ENCODE measurements at regions not wholly inside any gene's neighbourhood (a gene's known extent, or its start where the extent isn't known, plus 50 kb on each side); places are given as distances from the start of the nearest gene placed in this dataset.

GRCh38 chr13:109677206-109677605, 109.2 kb downstream of the IRS2 start:
- Histone ChIP-seq H3K4me3 (no peak overlapping the region), H3K27ac (no peak overlapping the region), H3K36me3 (ENCODE audit: low read depth) (no peaks in the 10 kb centered on the region), H2AFZ (no peak overlapping the region), H3K4me1 (ENCODE audit: insufficient read depth) (no peaks in the 10 kb centered on the region), H3K9me3 (ENCODE audit: low read depth) (no peaks in the 10 kb centered on the region), H3K4me2 (ENCODE audit: unreplicated experiment) (no peak overlapping the region), H3K27me3 (replicated peaks; ENCODE audit: insufficient read depth) (peaks cover 65% of the 10 kb centered on the region), H3K79me2 (ENCODE audit: insufficient read depth) (no peaks in the 10 kb centered on the region), H4K20me1 (ENCODE audit: insufficient read depth) (no peaks in the 10 kb centered on the region), H3K9ac (no peak overlapping the region), H3K9me2 (ENCODE audit: insufficient read depth) (no peaks in the 10 kb centered on the region), H3F3A (ENCODE audit: insufficient read depth) (no peaks in the 10 kb centered on the region)
- no peak for DNase-seq
- TF ChIP-seq EZH2phosphoT487 (IDR thresholded peaks at IDR 0.05; ENCODE audit: insufficient read depth, low read depth) (no peak), EZH2 (IDR thresholded peaks at IDR 0.05; ENCODE audit: insufficient read depth, poor library complexity, severe bottlenecking) (no peak)
- in situ Hi-C loops (cut with MboI): no loop called here
- WGBS, 2 experiments (ENCODE audit: low coverage in 1 of 2, low lambda C conversion rate in 2 of 2, missing lambda C conversion rate in 2 of 2): 50 to 59% methylated on average over 5 of the region's 5 CpGs

- no peak overlapping the region for H3K9ac ChIP-seq
- no peaks in the 10 kb centered on the region for H3K36me3 ChIP-seq (ENCODE audit: low read depth)
- H3K9me3 ChIP-seq (ENCODE audit: low read depth): no peaks in the 10 kb centered on the region
- H3K27ac ChIP-seq: no peak overlapping the region
- no peaks in the 10 kb centered on the region for H3K9me2 ChIP-seq (ENCODE audit: insufficient read depth)
- TF ChIP-seq EZH2phosphoT487 (IDR thresholded peaks at IDR 0.05; ENCODE audit: insufficient read depth, low read depth) (no peak), EZH2 (IDR thresholded peaks at IDR 0.05; ENCODE audit: insufficient read depth, poor library complexity, severe bottlenecking) (no peak)
- no peak for DNase-seq
- no peak overlapping the region for H3K4me2 ChIP-seq (ENCODE audit: unreplicated experiment)
- no peaks in the 10 kb centered on the region for H3F3A ChIP-seq (ENCODE audit: insufficient read depth)
- in situ Hi-C loops (cut with MboI): no loop called here
- peaks cover 54% of the 10 kb centered on the region for H3K27me3 ChIP-seq (replicated peaks; ENCODE audit: insufficient read depth)
- H3K4me3 ChIP-seq: no peak overlapping the region
- no peaks in the 10 kb centered on the region for H3K4me1 ChIP-seq (ENCODE audit: insufficient read depth)
- H3K79me2 ChIP-seq (ENCODE audit: insufficient read depth): no peaks in the 10 kb centered on the region
- WGBS, 2 experiments (ENCODE audit: low coverage in 1 of 2, low lambda C conversion rate in 2 of 2, missing lambda C conversion rate in 2 of 2): 14 to 18% methylated on average over 1 of the region's 1 CpG
- H4K20me1 ChIP-seq (ENCODE audit: insufficient read depth): no peaks in the 10 kb centered on the region
- no peak overlapping the region for H2AFZ ChIP-seq
Measured at GRCh38 chr13:109673477-109673876, 112.9 kb downstream of the IRS2 start.

GRCh38 chr13:109672545-109672944, 113.8 kb downstream of the IRS2 start:
- no peaks in the 10 kb centered on the region for H3K9me3 ChIP-seq (ENCODE audit: low read depth)
- no peak overlapping the region for H3K4me2 ChIP-seq (ENCODE audit: unreplicated experiment)
- no peak overlapping the region for H3K27ac ChIP-seq
- peaks cover 49% of the 10 kb centered on the region for H3K27me3 ChIP-seq (replicated peaks; ENCODE audit: insufficient read depth)
- H3K9ac ChIP-seq: no peak overlapping the region
- in situ Hi-C loops (cut with MboI): no loop called here
- H3K79me2 ChIP-seq (ENCODE audit: insufficient read depth): no peaks in the 10 kb centered on the region
- H3K4me1 ChIP-seq (ENCODE audit: insufficient read depth): no peaks in the 10 kb centered on the region
- H3K9me2 ChIP-seq (ENCODE audit: insufficient read depth): no peaks in the 10 kb centered on the region
- no peak overlapping the region for H2AFZ ChIP-seq
- H3K4me3 ChIP-seq: no peak overlapping the region
- no peaks in the 10 kb centered on the region for H4K20me1 ChIP-seq (ENCODE audit: insufficient read depth)
- 25 to 27% methylated on average over 2 of the region's 2 CpGs for WGBS, 2 experiments (ENCODE audit: low coverage in 1 of 2, low lambda C conversion rate in 2 of 2, missing lambda C conversion rate in 2 of 2)
- H3K36me3 ChIP-seq (ENCODE audit: low read depth): no peaks in the 10 kb centered on the region
- no peak for TF ChIP-seq EZH2phosphoT487 (IDR thresholded peaks at IDR 0.05; ENCODE audit: insufficient read depth, low read depth)
- TF ChIP-seq EZH2 (IDR thresholded peaks at IDR 0.05; ENCODE audit: insufficient read depth, poor library complexity, severe bottlenecking): no peak
- no peak for DNase-seq
- no peaks in the 10 kb centered on the region for H3F3A ChIP-seq (ENCODE audit: insufficient read depth)

GRCh38 chr13:109671919-109672318, 114.5 kb downstream of the IRS2 start:
- in situ Hi-C loops (cut with MboI): no loop called here
- no peak overlapping the region for H3K27ac ChIP-seq
- H3K27me3 ChIP-seq (replicated peaks; ENCODE audit: insufficient read depth): peaks cover 49% of the 10 kb centered on the region
- H3K4me2 ChIP-seq (ENCODE audit: unreplicated experiment): no peak overlapping the region
- H4K20me1 ChIP-seq (ENCODE audit: insufficient read depth): no peaks in the 10 kb centered on the region
- TF ChIP-seq EZH2phosphoT487 (IDR thresholded peaks at IDR 0.05; ENCODE audit: insufficient read depth, low read depth): no peak
- no peak for TF ChIP-seq EZH2 (IDR thresholded peaks at IDR 0.05; ENCODE audit: insufficient read depth, poor library complexity, severe bottlenecking)
- H3F3A ChIP-seq (ENCODE audit: insufficient read depth): no peaks in the 10 kb centered on the region
- DNase-seq: no peak
- H3K36me3 ChIP-seq (ENCODE audit: low read depth): no peaks in the 10 kb centered on the region
- H3K9ac ChIP-seq: no peak overlapping the region
- H3K9me2 ChIP-seq (ENCODE audit: insufficient read depth): no peaks in the 10 kb centered on the region
- H3K79me2 ChIP-seq (ENCODE audit: insufficient read depth): no peaks in the 10 kb centered on the region
- H3K4me3 ChIP-seq: no peak overlapping the region
- H3K9me3 ChIP-seq (ENCODE audit: low read depth): no peaks in the 10 kb centered on the region
- H3K4me1 ChIP-seq (ENCODE audit: insufficient read depth): no peaks in the 10 kb centered on the region
- no peak overlapping the region for H2AFZ ChIP-seq
- WGBS, 2 experiments (ENCODE audit: low coverage in 1 of 2, low lambda C conversion rate in 2 of 2, missing lambda C conversion rate in 2 of 2): 39 to 40% methylated on average over 4 of the region's 4 CpGs

- Histone ChIP-seq H3K4me3 (no peak overlapping the region), H3K9ac (no peak overlapping the region), H3K79me2 (ENCODE audit: insufficient read depth) (no peaks in the 10 kb centered on the region), H3K9me3 (ENCODE audit: low read depth) (no peaks in the 10 kb centered on the region), H3K4me1 (ENCODE audit: insufficient read depth) (no peaks in the 10 kb centered on the region), H3F3A (ENCODE audit: insufficient read depth) (no peaks in the 10 kb centered on the region), H3K27me3 (replicated peaks; ENCODE audit: insufficient read depth) (peaks cover 45% of the 10 kb centered on the region), H4K20me1 (ENCODE audit: insufficient read depth) (no peaks in the 10 kb centered on the region), H3K27ac (no peak overlapping the region), H3K4me2 (ENCODE audit: unreplicated experiment) (no peak overlapping the region), H2AFZ (no peak overlapping the region), H3K9me2 (ENCODE audit: insufficient read depth) (no peaks in the 10 kb centered on the region), H3K36me3 (ENCODE audit: low read depth) (no peaks in the 10 kb centered on the region)
- no peak for DNase-seq
- 47 to 52% methylated on average over 5 of the region's 5 CpGs for WGBS, 2 experiments (ENCODE audit: low coverage in 1 of 2, low lambda C conversion rate in 2 of 2, missing lambda C conversion rate in 2 of 2)
- TF ChIP-seq EZH2 (IDR thresholded peaks at IDR 0.05; ENCODE audit: insufficient read depth, poor library complexity, severe bottlenecking) (no peak), EZH2phosphoT487 (IDR thresholded peaks at IDR 0.05; ENCODE audit: insufficient read depth, low read depth) (no peak)
- in situ Hi-C loops (cut with MboI): no loop called here
Measured at GRCh38 chr13:109670776-109671175, 115.6 kb downstream of the IRS2 start.
